ENCODE measurements at regions not wholly inside any gene's neighbourhood (a gene's known extent, or its start where the extent isn't known, plus 50 kb on each side); places are given as distances from the start of the nearest gene placed in this dataset.

GRCh38 chr1:106722466-106722865 is 334.0 kb upstream of the PRMT6 start:
- TF ChIP-seq POLR2A (IDR thresholded peaks at IDR 0.05) (no peak), CTCF (IDR thresholded peaks at IDR 0.05) (no peak)
